ENCODE measurements at regions not wholly inside any gene's neighbourhood (a gene's known extent, or its start where the extent isn't known, plus 50 kb on each side); places are given as distances from the start of the nearest gene placed in this dataset.
"Not testable (repeated sequence)": the region's sequence is repeated elsewhere in the genome, so short reads cannot be mapped to it uniquely, and the experiment has no call there.

DNA sequence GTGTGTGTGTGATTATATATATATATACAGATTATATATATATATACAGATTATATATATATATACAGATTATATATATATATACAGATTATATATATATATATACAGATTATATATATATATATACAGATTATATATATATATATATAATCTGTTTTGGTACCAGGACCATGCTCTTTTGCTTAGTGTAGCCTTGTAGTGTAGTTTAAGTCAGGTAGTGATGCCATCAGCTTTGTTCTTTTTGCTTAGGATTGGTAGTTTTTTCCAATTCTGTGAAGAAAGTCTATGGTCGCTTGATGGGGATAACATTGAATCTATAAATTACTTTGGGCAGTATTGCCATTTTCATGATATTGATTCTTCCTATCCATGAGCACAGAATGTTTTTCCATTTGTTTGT, 318.5 kb upstream of the SETBP1 start:
- not testable (repeated sequence) for DNase-seq

DNA sequence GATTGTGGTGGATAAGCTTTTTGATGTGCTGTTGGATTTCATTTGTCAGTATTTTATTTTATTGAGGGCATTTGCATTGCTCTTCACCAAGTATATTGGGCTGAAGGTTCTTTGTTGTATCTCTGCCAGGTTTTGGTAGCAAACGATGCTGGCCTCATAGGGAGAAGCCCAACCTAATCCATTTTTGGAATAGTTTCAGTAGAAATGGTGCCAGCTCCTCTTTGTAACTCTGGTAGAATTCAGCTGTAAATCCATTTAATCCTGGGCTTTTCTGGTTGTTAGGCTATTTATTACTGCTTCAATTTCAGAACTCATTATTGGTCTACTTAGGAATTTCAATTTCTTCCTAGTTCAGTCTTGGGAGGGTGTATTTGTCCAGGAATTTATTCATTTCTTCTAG, 309.8 kb upstream of the SETBP1 start:
- no peak for DNase-seq

DNA sequence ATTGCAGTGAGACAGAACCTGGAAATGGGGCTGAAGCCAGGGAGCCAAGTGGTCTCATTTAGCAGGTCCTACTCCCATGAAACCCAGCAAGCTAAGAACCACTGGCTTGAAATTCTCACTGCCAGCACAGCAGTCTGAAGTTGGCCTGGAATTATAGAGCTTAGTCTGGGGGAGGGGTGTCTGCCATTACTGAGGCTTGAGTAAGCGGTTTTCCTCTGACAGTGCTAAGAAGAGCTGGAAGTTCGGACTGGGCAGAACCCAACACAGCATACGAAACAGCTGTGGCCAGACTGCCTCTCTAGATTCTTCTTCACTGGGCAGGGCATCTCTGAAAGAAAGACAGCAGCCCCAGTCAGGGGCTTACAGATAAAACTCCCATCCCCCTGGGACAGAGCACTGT, 305.7 kb upstream of the SETBP1 start:
- no peak for DNase-seq

DNA sequence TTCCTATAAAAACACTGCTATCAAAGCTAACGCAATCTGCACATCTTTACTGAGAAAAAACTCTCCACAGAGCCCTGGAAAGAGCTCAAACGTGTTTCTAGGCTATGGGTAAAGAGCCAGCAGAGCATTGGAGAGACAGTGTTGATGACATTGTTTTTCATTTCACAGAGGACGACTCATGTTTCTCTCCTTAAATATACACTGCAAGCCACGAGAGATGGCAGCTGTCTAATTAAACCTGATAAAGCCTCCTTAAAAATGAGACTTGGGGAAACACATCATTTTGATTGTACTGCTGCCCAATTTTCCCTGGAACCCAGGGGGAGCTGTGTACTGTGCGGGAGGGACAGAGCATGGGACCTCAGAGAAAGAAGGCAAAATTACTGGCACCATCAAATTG, 294.3 kb upstream of the SETBP1 start:
- no peak for DNase-seq

DNA sequence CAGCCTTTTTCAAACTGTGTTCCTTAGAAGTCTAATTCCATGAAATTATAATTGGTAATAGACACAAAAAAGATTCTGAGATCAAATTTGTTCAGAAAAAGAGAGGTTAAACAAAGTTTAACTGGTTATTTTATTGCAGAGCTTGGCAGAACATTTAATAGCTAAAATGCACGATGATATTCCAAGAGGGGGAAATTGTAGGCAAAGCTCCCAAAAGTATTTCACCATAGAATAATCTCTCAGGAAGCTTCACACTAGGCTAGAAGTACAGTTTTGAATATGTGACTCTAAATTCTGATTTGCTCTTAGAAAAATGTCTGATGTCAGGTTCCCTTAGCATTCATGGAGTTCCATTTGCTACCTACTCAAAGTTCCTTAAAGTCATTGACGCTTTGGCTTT, 292.4 kb upstream of the SETBP1 start:
- no peak for DNase-seq

DNA sequence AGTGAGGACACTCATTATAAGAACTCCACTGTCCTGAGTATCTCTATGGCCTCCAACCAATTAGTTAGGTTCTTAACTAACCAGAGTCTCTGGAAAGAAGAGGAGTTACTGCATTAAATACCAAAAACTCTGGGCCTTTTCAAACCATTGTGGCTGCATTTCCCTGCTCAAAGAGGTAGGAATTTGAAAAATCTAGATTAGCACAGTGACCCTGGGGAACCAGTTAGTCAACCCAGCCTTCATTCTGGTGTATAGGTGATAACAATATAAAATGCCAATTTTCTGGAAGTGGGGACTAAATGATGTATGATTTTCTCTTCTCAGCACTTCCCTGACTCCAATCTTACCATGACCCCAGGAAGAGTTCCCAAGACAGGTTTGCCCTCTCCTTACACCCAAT, 287.8 kb upstream of the SETBP1 start:
- DNase-seq = no peak

DNA sequence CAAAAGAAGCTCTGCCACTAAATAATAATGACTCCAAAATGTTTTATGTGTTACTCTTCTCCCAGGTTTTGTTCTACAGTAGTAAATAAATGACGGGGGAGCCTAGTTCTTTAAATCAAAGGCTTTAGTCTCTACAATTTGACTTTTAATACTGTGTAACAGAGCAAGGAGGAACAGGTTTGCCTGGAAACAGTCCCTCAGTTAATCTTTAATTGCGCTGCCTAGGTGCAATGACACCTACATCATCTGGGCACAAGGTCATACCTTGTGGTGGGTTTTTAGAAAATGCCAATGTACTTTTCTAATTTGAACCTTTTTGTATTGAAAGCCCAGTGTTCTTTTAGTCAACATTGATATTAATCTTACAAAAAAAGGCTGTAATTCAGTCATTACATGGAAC, 287.3 kb upstream of the SETBP1 start:
- DNase-seq = no peak

DNA sequence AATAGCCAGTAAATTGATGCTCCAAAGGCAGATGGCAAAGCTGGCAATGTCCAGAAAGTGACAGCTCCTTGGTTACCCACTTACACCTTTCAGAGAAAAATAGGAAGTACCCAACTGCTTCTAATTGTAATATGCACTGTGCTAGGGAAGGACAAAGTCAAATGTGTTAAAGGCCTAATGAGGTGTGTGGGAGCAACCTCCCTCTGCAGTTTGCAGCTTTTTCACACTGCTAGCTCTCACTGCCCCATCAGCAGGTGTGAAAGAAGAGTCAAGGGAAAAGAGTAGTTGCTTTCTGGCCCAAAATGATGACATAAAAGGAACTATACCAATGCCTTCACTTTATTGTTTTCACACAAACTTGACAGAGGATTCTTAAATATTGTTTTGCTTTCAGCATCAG, 284.1 kb upstream of the SETBP1 start:
- DNase-seq = no peak

DNA sequence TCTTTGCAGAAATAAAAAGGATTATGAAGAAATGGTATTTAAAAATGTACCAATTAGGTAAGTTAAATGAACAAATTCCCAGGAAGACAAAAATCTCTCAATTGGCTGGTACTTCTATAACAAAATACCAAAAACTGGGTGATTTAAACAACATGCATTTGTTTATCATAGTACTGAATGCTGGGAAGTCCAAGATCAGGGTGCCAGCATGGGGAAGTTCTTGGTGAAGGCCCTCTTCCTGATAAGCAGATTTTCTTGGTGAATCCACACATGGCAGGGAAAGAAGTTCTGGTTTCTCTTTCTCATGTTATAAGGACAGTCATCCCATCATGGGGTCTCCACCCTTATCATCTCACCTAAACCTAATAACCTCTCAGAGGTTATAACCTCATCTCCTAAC, 271.6 kb upstream of the SETBP1 start:
- no peak for DNase-seq

DNA sequence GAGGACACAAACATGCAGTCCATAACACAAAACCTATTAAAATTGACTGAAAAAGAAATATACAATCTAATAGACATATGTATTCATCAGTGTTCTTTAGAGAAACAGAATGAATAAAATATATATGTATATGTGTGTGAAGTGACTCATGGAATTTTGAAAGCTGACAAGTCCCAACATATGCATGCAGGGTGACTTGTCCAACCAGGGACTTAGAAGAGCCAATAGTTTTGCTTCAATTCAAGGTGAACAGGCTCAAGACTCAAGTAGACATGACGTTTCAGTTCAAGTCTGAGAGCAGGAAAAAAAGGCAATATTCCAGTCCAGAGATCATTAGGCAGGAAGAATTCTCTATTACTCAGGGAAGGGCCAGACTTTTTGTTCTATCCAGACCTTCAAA, 271.2 kb upstream of the SETBP1 start:
- no peak for DNase-seq

DNA sequence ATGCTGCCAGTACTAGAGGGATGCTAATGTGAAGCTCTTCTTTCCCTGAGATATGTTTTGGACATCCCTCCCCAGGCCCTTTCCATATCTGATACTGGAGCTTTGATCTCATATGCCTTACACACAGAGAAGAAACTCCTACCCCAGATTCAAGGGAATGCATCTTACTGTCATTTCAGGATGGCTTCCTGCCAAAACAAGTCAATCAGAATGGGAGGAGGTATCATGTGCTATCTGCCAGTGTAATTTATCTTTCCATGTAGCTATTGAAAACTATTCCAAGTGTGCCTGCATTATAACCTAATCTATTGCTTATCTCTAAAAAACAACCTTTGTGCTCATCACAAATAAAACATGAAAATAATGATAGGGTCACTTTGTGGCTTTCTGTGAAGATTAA, 269.9 kb upstream of the SETBP1 start:
- DNase-seq = no peak

DNA sequence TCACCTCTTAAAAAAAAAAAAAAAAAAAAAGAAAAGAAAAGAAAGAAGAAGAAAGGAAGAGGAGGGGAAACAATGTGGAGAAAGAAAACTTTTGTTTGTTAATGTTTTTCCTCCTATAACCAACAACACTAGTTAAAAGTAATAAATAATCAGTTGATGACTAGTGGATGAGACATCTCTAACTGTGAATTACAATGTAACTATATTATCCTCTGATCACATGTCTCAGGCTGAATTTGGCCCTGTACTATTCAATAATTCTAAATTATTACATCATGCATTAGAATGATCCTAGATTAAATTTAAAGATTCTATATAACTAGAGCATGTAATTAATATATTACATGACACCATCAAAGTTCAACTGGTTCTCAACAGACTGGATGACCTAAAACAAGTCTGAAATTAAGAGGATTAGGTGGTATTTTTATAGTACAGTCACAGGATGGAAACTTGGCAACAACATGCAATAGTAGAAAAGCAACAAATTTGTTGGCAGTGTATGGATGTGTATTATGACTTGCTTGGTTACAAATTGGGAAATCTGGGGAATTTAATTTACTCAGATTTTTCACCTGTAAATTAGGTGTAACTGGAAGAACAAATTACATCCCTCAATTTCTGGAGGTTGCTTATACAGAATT, 269.3 kb upstream of the SETBP1 start:
- no peak for DNase-seq

DNA sequence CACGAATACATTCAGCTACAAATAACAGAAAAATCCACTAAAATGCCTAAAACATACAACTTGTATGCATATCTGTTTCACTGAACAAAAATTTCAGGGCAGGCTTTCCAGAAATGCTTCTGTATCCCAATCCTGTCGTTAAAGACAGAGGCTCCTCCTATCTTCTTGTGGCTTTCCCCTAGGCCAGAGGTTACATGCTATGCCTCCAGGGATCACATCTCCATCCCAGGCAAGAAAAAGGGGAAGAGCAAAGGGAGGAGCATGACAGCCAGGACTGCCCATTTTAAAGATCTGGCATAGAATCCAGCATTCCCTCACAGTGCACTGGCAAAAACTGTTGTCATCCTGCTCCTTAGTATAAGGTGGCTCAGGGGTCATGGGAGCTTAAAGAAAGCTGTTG, 268.7 kb upstream of the SETBP1 start:
- DNase-seq = no peak

DNA sequence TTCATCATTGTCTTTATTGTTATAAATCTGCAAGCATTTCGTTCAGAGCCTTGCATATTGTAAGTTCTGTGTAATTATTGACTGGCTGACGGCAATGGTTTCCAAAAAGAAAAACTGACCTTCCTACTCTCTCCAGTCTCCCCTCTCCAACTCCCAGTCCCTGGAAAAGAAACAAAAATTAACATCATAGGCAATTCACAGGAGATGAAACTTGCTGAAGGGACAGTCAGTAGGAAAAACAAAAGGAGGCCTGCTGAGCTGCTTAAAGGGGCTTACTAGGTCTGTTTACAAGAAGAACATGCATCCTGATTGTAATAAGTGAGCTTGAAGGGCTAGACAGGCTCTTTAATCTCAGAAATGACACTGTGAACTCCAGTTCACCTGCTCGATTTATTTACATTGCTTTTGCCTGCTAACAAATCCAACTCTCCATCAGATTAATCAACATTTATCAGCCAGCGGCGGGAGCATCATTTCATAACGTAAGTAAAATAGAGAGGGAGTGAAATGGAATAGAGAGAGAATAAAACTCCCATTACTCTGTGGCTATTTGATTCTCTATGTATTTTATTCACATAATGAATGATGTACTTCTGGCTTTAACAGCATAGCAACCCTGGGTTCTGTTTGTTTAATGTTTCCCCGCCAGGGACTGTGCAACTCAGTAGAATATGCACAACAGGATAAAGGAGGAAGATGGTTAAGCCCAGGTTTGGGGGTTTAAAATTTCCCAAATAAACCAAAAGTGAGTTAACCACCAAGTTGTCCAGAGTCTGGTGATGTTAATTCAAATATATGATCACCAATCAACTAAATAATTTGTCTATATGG, 256.7 kb upstream of the SETBP1 start:
- DNase-seq = peak; percentile 86

DNA sequence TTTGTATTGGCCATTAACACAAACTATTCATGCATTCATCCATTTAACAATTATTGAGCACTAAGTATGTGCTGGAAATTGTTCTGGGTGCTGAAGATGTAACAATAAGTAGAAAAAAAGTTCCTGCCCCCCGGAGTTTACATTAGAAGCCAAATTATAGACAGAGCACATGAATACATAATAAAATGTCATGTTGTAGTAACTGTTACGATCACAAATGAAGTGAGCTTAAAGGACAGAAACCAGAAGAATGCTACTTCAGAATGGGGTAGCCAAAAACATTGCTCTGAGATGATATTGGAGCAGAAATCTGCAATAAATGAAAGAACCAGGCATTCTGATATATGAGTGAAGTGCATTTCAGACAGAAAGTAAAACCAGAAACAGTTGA, 256.0 kb upstream of the SETBP1 start:
- no peak for DNase-seq

DNA sequence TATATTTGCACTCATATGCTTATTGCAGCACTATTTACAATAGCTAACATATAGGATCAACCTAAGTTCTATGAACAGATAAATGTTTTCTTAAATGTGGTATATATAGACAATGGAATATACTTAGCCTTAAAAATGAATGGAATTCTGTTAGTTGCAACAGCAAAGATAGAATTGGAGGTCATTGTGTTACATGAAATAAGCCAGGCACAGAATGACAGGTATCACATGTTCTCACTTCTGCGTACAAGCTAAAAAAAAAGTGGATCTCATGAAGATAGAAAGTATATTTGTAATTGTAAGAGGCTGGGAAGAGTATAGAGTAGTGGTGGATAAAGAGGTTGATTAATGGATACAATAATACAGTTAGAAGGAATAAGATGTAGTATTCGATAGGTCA, 255.5 kb upstream of the SETBP1 start:
- no peak for DNase-seq

DNA sequence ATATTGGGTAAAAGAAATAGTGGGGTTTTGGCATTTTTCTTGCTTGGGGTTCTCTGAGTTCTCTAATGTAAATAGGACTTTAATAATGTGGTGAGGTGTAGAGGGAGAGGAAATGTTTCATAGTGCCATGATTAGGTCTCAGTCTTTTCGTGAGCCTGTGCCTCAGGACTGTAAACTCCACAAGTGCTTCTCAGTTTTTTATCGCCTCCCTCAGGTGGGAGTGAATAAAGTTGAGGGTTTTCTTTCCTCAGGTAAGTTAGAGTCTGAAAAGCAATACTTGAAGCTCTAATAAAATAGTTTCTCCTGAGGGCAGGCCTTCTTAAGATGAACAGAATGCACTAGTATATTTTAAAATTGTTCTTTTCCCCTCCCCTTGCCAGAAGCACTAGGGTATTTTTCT, 243.1 kb upstream of the SETBP1 start:
- no peak for DNase-seq

DNA sequence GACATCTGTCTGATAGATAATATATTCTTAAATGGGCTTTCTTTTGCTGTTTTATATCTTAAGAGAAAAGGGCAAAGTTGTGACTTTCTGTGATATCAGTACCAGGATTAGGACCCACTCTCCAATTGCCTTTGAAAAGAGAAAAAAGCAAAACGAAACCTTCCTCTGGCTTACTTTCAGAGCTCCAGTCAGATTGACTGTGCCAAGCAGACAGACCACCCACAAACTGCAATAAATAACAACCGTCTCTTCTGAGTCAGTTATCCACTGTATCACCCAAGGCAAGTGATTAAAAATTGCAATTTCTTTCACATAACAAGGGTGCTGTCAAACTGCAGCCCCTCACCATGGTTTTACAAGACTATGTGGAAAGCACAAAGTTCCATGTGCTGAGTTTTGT, 230.5 kb upstream of the SETBP1 start:
- no peak for DNase-seq

DNA sequence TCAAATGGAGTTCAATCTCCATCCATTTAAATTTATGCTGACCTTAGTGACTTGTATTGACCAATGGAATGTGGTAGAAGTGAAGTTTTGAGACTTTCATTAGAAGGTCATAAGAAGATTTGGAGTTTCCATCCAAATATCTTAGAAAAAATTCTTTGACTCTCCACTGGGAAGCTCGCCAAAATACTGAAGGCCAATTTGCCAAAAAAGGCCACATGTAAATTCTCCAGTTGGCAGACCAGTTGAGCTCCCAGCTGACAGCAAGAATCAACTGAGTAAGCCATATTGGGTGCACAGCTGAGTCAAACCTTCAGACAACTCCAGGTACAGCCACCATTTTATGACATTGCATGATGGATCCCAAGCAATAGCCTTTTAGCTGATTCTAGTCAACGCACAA, 228.3 kb upstream of the SETBP1 start:
- no peak for DNase-seq

DNA sequence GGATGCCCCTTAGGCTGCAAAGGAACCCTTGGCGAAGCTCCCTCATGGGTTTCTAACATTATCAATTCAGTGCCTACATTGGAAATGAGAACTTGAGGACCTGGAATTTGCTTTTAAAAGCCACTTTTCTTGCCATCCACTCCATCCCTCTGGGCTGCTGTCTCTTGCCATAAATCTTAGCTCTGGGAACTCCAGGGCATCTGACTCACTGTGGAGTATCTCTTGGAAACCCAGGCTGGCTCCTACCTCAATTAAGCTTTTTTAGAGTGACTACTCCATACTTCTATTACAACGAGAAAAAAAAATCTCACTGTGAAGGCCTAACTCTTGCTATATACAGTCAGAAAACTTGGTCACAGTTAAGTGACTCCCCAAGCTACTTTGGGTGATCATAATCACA, 227.2 kb upstream of the SETBP1 start:
- DNase-seq = no peak

DNA sequence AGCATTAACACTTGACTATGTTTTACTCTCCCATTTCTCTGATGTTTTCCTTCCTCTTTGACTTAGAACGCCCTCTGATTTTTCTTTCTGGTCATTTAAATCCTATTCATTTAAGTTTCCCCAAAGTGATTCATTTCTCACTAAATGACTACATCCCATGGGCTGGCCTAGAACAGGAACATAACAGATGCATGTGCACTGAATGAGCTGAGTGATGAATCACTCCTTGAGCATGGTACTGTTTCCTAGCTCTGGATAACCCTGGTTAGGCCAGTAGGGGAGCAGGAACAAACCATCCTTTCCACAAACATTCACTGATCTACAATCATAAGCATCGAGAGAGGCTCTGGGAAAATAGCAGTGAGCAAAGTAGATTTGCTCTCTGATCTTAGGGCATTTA, 221.9 kb upstream of the SETBP1 start:
- DNase-seq = no peak

DNA sequence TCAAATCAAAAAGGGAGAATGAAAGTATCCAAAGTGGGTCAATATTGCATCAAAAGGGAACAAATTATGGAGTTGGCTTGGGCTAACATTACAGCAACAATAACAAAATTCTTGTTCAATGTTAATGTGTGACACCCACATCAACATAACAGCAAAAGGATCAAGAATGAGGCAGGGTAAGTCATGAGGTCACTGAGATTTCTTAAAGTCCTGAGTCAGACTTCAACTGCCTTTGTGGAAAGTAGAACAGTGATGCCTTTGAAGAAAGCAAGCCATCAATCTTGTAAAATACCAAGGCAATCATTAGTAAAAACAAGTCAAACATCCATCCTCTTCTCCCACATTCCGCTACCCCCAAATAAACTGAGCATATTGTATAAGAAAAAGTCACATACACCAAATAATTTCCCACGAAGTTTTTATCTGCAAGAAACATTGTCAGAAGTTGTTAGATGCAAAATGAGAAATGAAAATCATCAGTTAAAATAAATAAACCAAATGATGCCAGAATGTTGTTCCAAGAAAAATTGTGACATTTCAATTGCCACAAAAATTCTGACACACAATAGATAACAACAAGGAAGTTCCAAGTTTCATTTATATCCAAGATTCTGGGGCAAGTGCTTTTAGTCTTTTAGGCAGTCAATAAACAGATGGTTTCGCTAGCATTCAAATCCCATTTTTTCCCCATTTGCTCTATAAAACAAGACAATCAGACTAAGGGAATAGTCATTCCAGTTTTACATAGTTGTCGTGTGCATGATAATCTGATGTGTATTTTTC, 216.1 kb upstream of the SETBP1 start:
- no peak for DNase-seq

DNA sequence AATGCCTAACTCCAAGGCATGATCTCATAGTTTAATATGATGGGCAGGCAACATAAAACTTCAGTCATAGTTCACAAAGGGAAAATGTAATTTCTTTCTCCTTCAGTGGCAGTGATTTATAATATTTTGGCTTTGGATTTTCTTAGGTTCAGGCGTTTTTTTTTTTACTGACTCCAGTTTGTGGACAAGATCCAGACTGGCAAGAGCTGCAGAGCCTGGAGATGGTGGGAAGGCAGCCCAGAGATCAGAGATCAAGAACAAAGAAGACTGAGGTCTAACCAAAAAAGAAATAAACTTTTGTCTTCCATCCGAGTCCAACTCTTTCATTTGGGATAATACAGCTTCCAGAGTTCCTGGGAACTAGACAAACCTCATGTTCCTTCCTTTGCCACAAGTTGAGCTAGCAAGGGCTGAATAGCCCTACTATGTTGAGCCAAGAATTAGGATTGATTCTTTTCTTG, 215.3 kb upstream of the SETBP1 start:
- DNase-seq = no peak

DNA sequence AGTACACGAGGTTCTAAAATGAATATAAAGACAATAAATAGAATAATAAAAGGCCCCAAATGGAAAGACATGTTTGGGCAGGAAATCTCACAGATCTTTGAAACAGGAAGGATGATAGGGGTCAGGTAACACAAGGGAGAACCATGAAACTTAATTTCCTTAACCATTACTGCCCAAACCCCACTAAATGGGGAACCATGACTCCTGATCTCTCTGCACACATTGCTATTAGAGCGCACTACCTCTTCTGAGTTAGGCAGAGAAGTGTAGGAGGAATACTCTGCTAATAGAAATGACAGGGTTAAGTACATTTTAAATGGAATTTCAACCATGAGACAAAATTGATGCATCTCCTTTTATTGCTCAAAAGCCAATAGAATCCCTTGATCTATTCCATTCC, 213.7 kb upstream of the SETBP1 start:
- no peak for DNase-seq
